Fibroblast of skin of left quadriceps (primary cell): ENCODE measurements at regions not wholly inside any gene's neighbourhood (a gene's known extent, or its start where the extent isn't known, plus 50 kb on each side); places are given as distances from the start of the nearest gene placed in this dataset.
"Not testable (repeated sequence)": the region's sequence is repeated elsewhere in the genome, so short reads cannot be mapped to it uniquely, and the experiment has no call there.

ENCODE experiments used
- DNase-seq, 2 experiments: peaks; one replicate each; pipeline ENCODE4 v3.0.0-alpha.2; 2013; ENCODE audit warnings: low read depth in 2 of 2

GRCh38 chr4:176571206-176571605, 221.5 kb downstream of the VEGFC start:
- DNase-seq, result no peak

DNA sequence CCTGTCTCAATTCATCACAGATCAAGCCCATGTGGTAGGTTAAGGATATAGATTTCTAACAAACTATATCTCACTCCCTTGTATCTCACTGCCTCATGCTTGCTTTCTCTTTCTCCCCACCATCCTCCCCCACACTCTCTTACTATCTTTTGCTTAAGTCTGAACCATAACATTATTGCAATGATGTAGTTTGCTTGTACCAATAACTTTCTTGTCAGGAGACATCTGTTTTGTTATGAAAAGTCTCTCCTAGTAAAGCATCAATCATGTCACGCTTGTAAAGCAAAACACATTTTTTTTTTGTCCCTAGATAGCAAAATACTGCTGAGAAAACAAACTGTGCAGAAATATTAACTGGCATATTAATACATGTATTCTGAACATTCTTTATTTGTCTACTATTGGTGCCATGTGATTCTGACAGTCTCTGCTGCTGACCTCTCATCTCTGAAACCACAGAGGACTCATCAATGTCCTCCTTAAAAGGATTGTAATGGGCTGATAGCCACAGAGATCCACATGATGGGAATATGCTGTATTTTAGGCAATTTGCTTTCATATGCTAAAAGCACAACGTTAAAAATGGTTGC, 217.5 kb downstream of the VEGFC start:
- DNase-seq, result peak in 1 of 2 experiments; percentile 36

GRCh38 chr4:176579226-176579625, 213.5 kb downstream of the VEGFC start:
- no peak for DNase-seq

DNA sequence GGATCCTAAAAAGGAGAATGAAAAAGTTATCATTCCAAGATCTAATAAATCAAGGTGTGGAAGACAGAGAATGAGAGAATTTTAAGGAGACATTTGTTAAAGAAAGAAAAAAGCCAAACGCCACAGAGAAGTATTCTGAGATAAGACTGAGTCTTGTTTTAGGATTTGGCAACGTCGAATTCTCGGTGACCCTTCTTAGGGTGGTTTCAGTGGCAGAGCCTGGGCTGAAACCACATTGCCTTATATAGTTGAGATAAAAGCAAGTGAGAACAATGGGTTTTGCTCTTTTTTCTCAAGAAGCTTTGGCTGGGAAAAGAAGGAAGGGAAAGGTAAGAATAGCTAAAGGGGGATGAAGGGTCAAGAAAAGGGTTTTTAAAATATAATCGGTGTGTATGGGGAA, 209.4 kb downstream of the VEGFC start:
- DNase-seq, result no peak

DNA sequence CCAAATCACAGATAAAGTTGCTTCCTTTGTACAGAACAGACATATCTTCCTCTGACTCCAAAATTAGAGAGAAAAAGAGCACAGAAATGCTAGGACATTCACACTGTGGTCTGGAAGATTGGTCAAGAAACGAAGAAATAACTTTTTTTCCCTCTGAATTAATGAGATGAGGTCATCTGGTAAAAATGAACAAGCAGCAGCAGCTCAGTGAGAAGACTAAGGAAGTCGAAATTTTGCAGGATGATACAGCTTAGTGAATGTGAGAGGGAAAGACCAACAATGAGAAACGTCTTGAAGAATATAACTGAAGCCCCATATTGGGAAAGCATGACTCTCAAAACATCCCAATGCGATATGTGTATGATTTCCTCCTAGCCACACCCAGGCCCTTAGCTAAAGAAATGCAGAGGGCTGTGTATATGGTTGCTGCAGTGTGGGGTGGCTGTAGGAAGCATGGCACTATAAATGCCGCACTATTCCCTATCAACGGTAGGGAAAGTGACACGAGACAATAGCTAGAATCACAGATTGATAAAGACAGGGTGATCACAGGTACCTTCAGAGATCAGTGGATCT, 208.6 kb downstream of the VEGFC start:
- no peak for DNase-seq

- DNase-seq, result peak; percentile 90 to 91
Observed at GRCh38 chr4:176587920-176588319, 204.8 kb downstream of the VEGFC start.

GRCh38 chr4:176588436-176588835, 204.3 kb downstream of the VEGFC start:
- no peak for DNase-seq

DNA sequence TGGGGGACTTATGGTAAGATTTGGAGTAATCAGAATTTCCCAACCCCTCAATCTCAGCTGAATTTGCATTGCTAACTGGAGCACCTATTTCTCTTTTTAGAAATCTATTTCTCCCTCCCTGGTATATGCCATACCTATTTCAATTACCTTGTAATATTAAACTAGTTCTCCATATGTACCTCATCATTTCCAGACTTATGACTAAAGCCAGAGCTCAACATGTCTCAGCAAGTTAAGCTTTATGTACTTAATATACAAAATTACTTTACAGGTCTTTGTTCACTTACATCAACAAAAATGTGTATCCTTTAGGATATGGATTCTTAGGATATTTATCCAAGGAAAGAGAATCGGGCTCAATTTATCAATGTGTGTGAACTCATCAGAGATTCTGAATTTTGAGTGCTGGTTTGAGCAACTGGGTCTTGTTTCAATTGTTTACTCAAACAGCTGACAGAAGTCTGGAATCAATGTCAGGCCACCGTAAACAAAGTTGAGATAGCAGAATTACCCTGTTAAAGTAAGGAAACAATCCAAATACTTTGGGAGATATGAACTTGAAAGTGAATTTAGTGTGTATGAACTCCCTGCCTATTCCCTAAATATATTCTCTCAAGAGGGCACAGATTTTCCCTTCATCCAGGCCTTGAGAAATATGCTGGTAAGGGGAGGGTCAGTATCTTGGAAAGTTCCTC, 199.6 kb downstream of the VEGFC start:
- DNase-seq, result no peak

DNA sequence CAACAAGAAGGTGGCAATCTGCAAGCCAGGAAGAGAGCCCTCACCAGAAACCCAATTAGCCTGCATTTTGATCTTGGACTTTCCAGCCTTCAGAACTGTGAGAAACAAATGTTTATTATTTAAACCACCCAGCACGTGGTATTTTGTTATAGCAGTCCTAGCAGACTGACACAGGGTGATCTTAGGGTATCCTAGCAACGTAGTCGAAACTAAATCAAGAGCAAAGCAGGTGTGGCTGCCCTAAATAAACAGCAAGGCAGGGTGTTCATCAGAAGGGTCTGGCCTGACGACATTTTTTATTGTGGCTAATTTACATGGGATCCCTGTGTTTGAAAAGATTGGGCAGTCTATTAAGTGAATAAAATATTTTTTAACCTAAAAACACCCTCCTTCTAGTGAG, 198.8 kb downstream of the VEGFC start:
- no peak for DNase-seq

GRCh38 chr4:176595257-176595656, 197.5 kb downstream of the VEGFC start:
- DNase-seq, result no peak

GRCh38 chr4:176601124-176601523, 191.6 kb downstream of the VEGFC start:
- DNase-seq, result no peak

DNA sequence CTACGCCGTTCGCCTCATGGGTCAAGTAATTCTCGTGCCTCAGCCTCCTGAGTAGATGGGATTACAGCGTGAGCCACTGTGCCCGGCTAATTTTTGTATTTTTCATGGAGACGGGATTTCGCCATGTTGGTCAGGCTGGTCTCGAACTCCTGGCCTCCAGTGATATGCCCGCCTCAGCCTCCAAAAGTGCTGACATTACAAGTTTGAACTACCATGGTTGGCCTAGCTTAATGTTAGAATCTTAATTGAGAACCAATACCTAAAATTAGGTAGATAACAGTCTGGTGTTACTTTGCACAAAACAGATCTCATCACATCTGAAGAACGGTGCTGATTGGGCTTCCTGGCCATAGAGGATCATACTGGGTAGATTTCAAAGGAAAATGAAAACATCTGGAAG, 184.9 kb downstream of the VEGFC start:
- DNase-seq, result no peak

GRCh38 chr4:176608346-176608745, 184.4 kb downstream of the VEGFC start:
- no peak for DNase-seq

DNA sequence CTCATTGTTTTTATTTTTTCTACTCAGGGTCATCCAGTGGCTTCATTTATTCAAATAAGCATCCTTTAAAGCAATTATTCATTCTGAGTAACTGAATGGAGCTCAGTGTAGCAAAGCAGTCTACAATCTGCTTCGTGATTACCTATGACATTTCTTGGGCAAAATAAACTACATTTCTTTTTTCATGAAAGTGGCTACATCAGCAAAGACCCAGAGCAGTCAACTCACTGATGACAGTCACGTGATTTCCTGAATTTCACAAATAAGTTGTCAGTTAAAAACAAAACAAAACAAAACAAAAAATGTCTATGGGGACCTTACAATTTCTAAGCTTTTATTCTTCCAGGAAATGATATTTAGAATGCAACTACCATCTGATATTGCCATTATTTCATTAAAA, 182.1 kb downstream of the VEGFC start:
- DNase-seq, result no peak

GRCh38 chr4:176611381-176611780, 181.3 kb downstream of the VEGFC start:
- DNase-seq, result no peak

- DNase-seq, result no peak
Observed at GRCh38 chr4:176611951-176612350, 180.8 kb downstream of the VEGFC start.

DNA sequence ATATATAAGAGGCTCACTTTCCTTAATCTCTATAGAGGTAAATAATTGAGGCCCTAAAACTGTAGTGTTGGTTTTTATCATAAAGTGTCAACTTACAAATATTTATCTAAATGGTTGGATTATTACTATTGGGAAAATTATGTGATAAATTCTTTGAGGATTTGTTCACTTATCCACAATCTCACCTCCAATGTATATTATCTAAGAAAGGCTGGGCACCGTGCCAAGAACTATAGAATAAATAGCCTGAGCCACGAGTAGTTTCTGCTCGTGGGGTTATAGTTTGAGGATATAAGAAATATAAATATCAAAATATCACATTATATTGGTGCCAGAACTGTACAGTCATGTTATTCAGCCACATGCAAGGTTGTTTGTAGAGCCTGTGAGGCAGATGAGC, 177.9 kb downstream of the VEGFC start:
- DNase-seq, result no peak

DNA sequence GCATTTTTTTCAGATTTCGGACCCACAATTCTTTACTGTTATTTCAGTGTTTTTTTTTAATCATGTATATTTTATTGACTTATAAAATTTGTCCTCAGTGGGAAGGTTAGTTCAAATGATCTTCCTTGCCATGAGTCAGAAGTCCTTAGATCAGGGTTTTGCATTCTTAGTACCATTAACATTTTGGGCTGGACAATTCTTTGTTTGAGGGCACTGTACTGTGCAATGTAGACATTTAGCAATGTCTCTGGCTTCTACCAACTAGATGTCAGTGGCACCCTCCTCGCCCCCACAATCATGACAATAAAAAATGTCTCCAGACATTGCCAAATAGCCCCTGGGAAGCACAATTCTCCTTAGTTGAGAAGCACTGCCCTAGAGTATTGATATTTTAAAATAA, 176.6 kb downstream of the VEGFC start:
- DNase-seq, result no peak

DNA sequence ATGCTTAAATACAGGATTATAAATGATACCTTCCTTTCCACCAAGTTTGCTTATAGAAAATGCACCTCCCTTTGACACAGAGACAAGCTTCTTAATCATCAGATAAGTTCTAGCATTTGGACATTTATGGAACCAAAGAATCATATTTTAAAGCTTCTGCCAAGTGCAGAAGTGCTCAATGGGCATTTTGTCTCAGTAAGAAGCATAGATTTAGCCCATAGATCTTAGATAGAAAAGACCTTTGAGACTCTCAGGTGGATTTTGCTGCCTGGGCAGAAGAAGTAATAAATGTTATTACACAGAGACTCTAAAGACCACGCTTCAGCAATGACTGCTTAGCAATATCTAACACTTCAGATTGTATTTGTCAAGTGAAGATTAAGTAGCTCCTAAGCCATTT, 174.6 kb downstream of the VEGFC start:
- DNase-seq, result no peak

- DNase-seq, result no peak
Observed at GRCh38 chr4:176619430-176619829, 173.3 kb downstream of the VEGFC start.

GRCh38 chr4:176622251-176622948, 170.3 kb downstream of the VEGFC start:
- DNase-seq, result peak in 1 of 2 experiments; percentile 13

DNA sequence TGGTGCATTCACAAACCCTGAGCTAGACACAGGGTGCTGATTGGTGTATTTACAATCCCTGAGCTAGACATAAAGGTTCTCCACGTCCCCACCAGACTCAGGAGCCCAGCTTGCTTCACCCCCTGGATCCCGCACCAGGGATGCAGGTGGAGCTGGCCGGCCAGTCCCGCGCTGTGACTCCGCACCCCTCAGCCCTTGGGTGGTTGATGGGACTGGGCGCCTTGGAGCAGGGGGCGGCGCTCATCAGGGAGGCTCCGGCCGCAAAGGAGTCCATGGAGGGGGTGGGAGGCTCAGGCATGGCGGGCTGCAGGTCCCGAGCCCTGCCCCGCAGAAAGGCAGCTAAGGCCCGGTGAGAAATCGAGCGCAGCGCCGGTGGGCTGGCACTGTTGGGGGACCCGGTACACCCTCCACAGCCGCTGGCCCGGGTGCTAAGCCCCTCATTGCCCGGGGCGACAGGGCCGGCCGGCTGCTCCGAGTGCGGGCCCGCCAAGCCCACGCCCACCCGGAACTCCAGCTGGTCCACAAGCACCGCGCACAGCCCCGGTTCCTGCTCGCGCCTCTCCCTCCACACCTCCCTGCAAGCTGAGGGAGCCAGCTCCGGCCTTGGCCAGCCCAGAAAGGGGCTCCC, 167.6 kb downstream of the VEGFC start:
- DNase-seq, result not testable (repeated sequence)
